NCI-H1092 (cell line): ENCODE measurements at regions not wholly inside any gene's neighbourhood (a gene's known extent, or its start where the extent isn't known, plus 50 kb on each side); places are given as distances from the start of the nearest gene placed in this dataset.

ENCODE experiments used
- DNase-seq: peaks from one replicate; lab custom pipeline; 2025; lab: John Stamatoyannopoulos, UW

GRCh38 chr3:117665296-117665695, 955.7 kb downstream of the TUSC7 start:
- peak; percentile 79 for DNase-seq

- no peak for DNase-seq
Measured at GRCh38 chr3:117666325-117666724, 956.7 kb downstream of the TUSC7 start.

GRCh38 chr3:117666812-117667211, 957.2 kb downstream of the TUSC7 start:
- no peak for DNase-seq

GRCh38 chr3:117669774-117670173, 960.2 kb downstream of the TUSC7 start:
- DNase-seq = no peak

DNA sequence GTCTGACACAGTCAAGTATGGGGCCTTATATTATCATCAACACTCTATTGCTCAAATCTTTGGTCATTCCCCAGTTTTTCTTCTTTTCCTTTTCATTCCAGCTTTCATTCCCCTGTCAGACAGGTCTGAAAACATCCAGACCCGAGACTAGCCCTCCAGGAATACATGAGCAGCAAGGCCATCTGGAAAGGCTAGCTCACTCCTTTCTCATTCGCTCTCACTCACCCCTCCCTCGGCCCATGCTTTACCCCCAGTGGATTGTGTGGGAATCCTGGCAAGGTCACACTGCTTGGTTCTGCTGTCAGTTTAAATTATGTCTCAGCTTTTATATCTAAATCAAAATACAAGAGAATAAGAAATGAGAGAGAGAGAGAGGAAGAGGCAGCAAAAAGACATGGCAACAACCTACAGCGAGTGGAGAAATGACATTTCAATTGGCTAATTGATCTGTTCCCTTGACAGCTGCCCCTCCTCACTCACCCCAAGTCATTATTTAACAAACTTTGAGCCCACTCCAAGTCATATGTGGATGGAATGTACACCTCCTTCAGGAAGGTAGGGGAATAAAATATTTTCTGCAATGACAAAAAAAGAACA, 962.2 kb downstream of the TUSC7 start:
- no peak for DNase-seq

GRCh38 chr3:117674321-117674720, 964.7 kb downstream of the TUSC7 start:
- no peak for DNase-seq

DNA sequence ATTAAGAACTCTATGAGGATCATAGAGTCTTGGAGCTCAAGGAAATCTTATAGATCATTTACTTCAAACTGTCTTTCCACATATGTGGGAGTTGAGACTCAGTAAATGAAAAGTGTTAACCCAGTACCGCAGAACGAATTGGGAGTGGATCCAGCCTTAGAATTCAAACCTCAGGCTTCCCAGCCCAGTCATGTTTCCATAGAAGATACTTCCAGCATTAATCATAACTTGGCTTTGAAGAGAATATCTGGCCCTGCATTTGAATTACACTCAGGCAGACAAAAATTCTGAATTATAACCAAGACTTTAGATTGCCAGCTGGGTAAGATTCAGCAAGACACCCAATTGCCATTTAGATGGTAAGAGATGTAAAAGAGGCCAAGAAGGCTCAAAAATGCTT, 972.0 kb downstream of the TUSC7 start:
- no peak for DNase-seq

DNA sequence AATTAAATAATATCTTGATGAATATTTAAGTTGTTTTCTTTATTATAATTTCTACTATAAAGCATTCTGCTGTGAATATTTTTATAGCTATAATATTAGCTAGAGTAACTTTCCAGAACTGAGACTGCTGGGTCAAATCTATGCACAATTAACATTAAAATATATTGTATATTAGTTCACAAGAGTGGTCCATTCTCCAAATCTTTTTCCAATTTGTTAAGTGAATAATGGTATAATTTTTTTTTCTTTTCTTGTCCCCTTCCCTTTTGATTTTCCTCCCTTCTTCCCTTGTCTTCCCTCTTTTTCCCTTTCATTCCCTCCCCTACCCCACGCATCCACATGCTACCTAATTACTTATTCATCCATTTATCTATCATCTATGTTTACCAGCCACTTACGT, 977.5 kb downstream of the TUSC7 start:
- no peak for DNase-seq

- DNase-seq = peak; percentile 86
Measured at GRCh38 chr3:117688583-117688982, 979.0 kb downstream of the TUSC7 start.

GRCh38 chr3:117691526-117691925, 981.9 kb downstream of the TUSC7 start:
- no peak for DNase-seq

- no peak for DNase-seq
Measured at GRCh38 chr3:117692416-117692995, 982.9 kb downstream of the TUSC7 start.

GRCh38 chr3:117695321-117695720, 985.7 kb downstream of the TUSC7 start:
- no peak for DNase-seq

DNA sequence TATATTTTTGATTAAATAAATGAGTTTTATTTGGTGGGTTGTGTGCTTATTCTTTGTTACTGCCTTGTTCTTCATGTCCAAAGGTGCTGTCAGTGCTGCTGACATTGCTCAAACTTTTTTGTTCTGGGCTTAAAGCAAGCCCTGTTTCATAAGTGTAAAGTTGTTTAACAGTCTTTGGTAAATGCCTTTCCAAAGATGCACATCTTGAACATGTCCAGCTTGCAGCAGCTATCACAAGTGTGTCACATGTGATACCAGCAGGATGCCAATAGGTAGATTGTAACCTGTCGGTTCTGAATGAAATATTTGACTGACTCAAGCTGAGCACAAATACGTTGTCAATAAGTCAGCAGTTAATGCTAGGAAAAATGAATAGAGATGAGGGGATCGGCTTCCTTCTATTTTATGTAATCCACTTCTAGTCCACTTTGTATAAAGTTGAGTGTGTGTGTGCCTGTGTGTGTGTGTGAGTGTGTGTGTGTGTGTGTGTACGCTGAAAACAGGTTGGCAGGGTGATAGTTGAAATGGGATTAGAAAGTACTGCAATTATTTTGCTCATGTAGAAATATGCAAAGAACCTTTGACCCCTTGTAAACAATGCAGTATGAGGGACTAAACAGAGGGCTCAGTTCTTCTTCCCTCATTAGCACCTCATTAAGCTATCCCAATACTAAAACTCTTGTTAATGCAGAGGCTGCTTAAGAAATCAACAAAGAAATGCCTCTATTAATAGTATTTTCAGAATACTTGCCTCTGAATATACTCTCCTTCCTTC, 986.5 kb downstream of the TUSC7 start:
- no peak for DNase-seq

GRCh38 chr3:117696851-117697407, 987.4 kb downstream of the TUSC7 start:
- DNase-seq = no peak

DNA sequence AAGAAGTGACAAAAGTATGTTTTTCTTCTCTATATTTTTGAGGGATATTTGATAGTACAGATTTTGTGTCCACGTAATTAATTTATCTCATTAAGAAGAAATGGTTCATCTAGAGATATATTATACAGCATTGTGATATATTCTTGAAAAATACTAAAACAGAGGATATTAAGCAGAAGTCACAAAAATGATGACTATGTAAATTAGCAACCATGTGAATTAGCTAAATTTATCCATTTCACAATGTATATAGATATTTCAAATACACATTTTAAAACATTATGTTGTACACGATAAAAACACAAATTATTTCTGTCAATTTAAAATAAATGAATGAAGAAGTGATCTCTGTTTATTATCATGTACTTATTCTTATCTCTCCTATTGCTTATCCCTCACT, 989.5 kb downstream of the TUSC7 start:
- DNase-seq = no peak

GRCh38 chr3:117700573-117701360, 991.2 kb downstream of the TUSC7 start:
- no peak for DNase-seq

DNA sequence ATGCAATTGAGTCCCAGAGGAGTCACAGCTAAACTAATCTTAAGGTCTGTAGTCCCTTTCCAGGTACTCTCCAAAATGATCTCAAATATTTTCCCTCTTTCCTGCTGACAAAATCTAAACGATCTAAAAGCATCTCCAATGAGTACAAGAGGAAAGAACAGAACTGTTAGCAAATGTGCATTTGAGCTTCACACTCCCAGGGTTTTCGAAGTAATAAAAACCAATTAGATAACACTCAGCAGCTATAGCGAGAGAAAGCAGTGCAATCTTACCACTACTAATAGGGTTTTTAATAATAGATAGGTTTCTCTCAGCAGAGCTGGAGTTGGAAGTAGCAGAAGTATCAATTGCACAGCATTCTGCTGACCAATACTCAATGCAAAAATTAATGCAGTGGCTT, 995.4 kb downstream of the TUSC7 start:
- DNase-seq = no peak

- DNase-seq = no peak
Measured at GRCh38 chr3:117706037-117706436, 996.5 kb downstream of the TUSC7 start.

GRCh38 chr3:117706756-117707155, 997.2 kb downstream of the TUSC7 start:
- no peak for DNase-seq

- no peak for DNase-seq
Measured at GRCh38 chr3:117708601-117709000, 999.0 kb downstream of the TUSC7 start.

- DNase-seq = no peak
Measured at GRCh38 chr3:117709108-117709507, 999.5 kb downstream of the TUSC7 start.

GRCh38 chr3:117710501-117710900, 1000.9 kb downstream of the TUSC7 start:
- DNase-seq = no peak
